Stomach (tissue), 4 donors: ENCODE measurements at regions not wholly inside any gene's neighbourhood (a gene's known extent, or its start where the extent isn't known, plus 50 kb on each side); places are given as distances from the start of the nearest gene placed in this dataset.

Experiments used
- EP300 ChIP-seq: sonication (generic); formaldehyde crosslinking; IDR thresholded peaks from one replicate; pipeline ENCODE4 v1.6.1; 2017; ENCODE audit warnings: antibody characterized with exemption
- POLR2A ChIP-seq, 4 donors: fragments of 450-650 bp; IDR thresholded peaks; one replicate each; pipeline ENCODE4 v1.6.1; 2016; ENCODE audit warnings: antibody characterized with exemption in 4 of 4, control low read depth in 2 of 4, mild to moderate bottlenecking in 1 of 4, moderate library complexity in 1 of 4
- POLR2AphosphoS5 ChIP-seq, 3 donors: sonication (generic); formaldehyde crosslinking; IDR thresholded peaks; one replicate each; pipeline ENCODE4 v1.6.1; 2016; ENCODE audit warnings: antibody characterized with exemption in 3 of 3
- TF ChIP-seq, protein P1 (sequence below), 7 experiments: fragments of 450-650 bp in 4 of 7; fragments of 200-600 bp in 3 of 7; sonication (generic) in 3 of 7; IDR thresholded peaks; one replicate each; pipeline ENCODE4 v1.5.1; 2016 to 2019; ENCODE audit warnings: antibody characterized with exemption in 7 of 7, control low read depth in 2 of 7, mild to moderate bottlenecking in 1 of 7

DNA sequence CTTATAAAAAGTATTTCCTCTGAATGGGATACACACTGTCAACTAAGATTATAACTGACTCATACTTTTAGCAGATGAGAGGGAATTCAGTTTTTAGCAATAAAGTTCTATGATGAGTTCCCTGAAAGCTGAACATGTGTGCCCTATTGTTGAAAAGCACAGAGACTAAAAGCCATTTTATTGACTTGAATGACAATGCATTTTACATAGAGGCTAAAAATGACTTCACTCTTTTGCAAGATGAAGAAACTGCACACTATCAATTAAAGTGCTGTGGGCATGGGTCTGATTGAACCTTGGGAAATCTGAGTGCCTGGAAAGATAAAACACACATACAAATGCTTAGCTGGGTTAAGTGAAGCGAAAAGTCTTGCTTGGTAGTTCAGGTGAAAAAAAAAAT is 633.4 kb downstream of the PDHA2 start:
- TF ChIP-seq, protein P1, sequence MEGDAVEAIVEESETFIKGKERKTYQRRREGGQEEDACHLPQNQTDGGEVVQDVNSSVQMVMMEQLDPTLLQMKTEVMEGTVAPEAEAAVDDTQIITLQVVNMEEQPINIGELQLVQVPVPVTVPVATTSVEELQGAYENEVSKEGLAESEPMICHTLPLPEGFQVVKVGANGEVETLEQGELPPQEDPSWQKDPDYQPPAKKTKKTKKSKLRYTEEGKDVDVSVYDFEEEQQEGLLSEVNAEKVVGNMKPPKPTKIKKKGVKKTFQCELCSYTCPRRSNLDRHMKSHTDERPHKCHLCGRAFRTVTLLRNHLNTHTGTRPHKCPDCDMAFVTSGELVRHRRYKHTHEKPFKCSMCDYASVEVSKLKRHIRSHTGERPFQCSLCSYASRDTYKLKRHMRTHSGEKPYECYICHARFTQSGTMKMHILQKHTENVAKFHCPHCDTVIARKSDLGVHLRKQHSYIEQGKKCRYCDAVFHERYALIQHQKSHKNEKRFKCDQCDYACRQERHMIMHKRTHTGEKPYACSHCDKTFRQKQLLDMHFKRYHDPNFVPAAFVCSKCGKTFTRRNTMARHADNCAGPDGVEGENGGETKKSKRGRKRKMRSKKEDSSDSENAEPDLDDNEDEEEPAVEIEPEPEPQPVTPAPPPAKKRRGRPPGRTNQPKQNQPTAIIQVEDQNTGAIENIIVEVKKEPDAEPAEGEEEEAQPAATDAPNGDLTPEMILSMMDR (IDR thresholded peaks at IDR 0.05) = no peak
- TF ChIP-seq EP300 (no peak), POLR2A (IDR thresholded peaks at IDR 0.05) (no peak), POLR2AphosphoS5 (IDR thresholded peaks at IDR 0.05) (no peak)
